MM.1S (cell line): ENCODE measurements at regions not wholly inside any gene's neighbourhood (a gene's known extent, or its start where the extent isn't known, plus 50 kb on each side); places are given as distances from the start of the nearest gene placed in this dataset.

ENCODE experiments used
- CTCF ChIP-seq: fragments of 300-600 bp; sonication (generic); IDR thresholded peaks from 2 replicates; pipeline ENCODE4 v1.5.1; 2016; ENCODE audit warnings: antibody characterized with exemption, low read length, mixed read lengths
- EZH2phosphoT487 ChIP-seq: fragments of 300-600 bp; sonication (generic); IDR thresholded peaks from 2 replicates; pipeline ENCODE4 v1.6.1; 2018; ENCODE audit warnings: antibody characterized with exemption, low read length

- TF ChIP-seq CTCF, result no peak
- no peak for TF ChIP-seq EZH2phosphoT487
Observed at GRCh38 chr11:100629671-100630070, 57.4 kb upstream of the ARHGAP42 start.
